ENCODE measurements at regions not wholly inside any gene's neighbourhood (a gene's known extent, or its start where the extent isn't known, plus 50 kb on each side); places are given as distances from the start of the nearest gene placed in this dataset.

DNA sequence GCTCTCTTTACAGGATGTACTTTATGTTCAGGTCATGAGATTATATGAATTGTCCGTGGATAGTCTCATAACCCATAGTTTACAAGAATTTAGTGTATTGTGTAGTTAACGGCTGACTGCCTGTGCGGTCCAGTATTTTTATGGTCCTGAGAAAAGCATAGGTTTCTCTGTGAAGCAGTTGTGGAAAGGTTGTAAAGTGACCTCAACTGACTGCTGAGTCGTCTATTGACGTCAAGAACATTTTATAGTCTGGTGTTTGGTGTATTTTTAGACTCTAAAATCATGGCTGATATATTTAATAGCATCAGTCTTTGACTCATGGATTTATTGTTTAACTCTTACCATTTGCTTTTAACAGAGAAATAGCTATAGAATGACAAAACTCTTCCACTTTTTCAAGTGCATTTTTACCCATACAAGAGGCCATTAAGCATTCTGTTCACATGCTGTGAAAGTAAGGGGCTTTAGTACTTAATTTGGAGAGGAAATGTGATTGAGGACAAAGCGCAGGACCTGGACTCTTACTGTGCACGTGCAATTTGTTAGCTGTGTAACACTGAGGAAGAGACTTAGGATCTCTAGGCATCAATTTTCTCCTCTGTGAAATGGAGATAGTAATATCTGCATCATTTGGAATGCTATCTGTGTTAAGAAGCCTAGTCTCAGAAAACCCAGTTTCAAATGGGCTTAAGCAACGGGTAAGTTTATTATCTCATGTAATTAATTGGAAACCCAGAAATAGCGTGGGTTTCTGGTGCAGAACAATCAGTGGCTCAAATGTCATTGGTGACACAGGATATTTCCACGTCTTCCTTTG is 240.8 kb downstream of the NFKBIZ start:
- intact Hi-C loops (cut with DNase I), result no loop called here
- no peaks in the 10 kb centered on the region for H3K36me3 ChIP-seq
- 34% methylated on average over 10 of the region's 10 CpGs for WGBS
- no peaks in the 10 kb centered on the region for H3K27me3 ChIP-seq (replicated peaks; ENCODE audit: insufficient read depth)
- peak overlapping the region; percentile 12 to 33 for H3K27ac ChIP-seq
- peaks cover 6% of the 10 kb centered on the region for H3K4me1 ChIP-seq (replicated peaks)
- TF ChIP-seq POLR2A (IDR thresholded peaks at IDR 0.05), result no peak
- peak; percentile 67 for TF ChIP-seq POLR2AphosphoS5 (IDR thresholded peaks at IDR 0.05)
- no peaks in the 10 kb centered on the region for H3K9me3 ChIP-seq
- H3K4me3 ChIP-seq, result no peak overlapping the region
- DNase-seq (ENCODE audit: low spot score), result peak; percentile 7

DNA sequence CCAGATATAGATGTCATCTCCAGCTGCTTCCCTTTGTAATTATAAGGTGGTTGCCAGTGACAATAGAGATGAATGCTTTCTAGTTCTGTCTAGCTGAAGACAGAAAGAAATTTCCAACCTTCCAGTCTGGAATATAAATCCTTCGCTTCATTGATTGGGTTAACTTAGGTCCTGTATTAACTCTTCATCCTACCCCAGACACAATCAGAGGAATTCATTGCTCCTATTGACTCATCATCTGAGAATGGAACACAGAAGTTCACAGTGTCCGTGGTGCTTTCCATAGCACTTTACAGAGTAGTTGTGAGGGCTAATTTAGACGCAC is 241.4 kb downstream of the NFKBIZ start:
- Histone ChIP-seq H3K4me3 (no peak overlapping the region), H3K4me1 (replicated peaks) (peaks cover 6% of the 10 kb centered on the region), H3K27me3 (replicated peaks; ENCODE audit: insufficient read depth) (no peaks in the 10 kb centered on the region), H3K9me3 (no peaks in the 10 kb centered on the region), H3K36me3 (no peaks in the 10 kb centered on the region), H3K27ac (peak overlapping the region in 1 of 2 donors; percentile 33)
- intact Hi-C loops (cut with DNase I), result no loop called here
- WGBS, result 61% methylated on average over 3 of the region's 3 CpGs
- no peak for DNase-seq (ENCODE audit: low spot score)
- TF ChIP-seq POLR2A (IDR thresholded peaks at IDR 0.05) (no peak), POLR2AphosphoS5 (IDR thresholded peaks at IDR 0.05) (no peak)
- TF ChIP-seq, protein P1, sequence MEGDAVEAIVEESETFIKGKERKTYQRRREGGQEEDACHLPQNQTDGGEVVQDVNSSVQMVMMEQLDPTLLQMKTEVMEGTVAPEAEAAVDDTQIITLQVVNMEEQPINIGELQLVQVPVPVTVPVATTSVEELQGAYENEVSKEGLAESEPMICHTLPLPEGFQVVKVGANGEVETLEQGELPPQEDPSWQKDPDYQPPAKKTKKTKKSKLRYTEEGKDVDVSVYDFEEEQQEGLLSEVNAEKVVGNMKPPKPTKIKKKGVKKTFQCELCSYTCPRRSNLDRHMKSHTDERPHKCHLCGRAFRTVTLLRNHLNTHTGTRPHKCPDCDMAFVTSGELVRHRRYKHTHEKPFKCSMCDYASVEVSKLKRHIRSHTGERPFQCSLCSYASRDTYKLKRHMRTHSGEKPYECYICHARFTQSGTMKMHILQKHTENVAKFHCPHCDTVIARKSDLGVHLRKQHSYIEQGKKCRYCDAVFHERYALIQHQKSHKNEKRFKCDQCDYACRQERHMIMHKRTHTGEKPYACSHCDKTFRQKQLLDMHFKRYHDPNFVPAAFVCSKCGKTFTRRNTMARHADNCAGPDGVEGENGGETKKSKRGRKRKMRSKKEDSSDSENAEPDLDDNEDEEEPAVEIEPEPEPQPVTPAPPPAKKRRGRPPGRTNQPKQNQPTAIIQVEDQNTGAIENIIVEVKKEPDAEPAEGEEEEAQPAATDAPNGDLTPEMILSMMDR (IDR thresholded peaks at IDR 0.05), result no peak

DNA sequence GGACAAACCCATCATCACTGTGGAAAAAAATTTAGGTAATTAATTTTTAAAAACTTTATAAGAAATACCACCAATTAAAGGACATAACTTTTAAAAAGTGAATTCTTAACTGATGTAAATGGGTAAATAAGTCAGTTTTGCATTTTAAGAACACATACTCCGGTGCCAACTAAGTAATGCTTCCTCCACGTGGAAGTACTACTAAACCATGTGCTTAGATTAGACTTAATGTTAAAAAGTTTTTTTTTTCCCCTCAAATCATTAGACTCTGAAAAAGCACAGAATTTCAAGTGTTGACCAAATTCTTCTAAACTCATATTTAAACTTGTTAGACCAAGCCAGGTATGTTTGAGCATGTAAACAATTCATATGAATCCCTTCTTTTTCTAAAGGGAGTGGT is 242.0 kb downstream of the NFKBIZ start:
- Histone ChIP-seq H3K4me3 (no peak overlapping the region), H3K4me1 (replicated peaks) (peaks cover 6% of the 10 kb centered on the region), H3K9me3 (no peaks in the 10 kb centered on the region), H3K27me3 (replicated peaks; ENCODE audit: insufficient read depth) (no peaks in the 10 kb centered on the region), H3K27ac (no peak overlapping the region), H3K36me3 (no peaks in the 10 kb centered on the region)
- 90% methylated on average over 2 of the region's 2 CpGs for WGBS
- intact Hi-C loops (cut with DNase I), result no loop called here
- TF ChIP-seq POLR2A (IDR thresholded peaks at IDR 0.05), result no peak
- TF ChIP-seq, protein P1 (IDR thresholded peaks at IDR 0.05), result no peak
- no peak for TF ChIP-seq POLR2AphosphoS5 (IDR thresholded peaks at IDR 0.05)
- DNase-seq (ENCODE audit: low spot score), result no peak

DNA sequence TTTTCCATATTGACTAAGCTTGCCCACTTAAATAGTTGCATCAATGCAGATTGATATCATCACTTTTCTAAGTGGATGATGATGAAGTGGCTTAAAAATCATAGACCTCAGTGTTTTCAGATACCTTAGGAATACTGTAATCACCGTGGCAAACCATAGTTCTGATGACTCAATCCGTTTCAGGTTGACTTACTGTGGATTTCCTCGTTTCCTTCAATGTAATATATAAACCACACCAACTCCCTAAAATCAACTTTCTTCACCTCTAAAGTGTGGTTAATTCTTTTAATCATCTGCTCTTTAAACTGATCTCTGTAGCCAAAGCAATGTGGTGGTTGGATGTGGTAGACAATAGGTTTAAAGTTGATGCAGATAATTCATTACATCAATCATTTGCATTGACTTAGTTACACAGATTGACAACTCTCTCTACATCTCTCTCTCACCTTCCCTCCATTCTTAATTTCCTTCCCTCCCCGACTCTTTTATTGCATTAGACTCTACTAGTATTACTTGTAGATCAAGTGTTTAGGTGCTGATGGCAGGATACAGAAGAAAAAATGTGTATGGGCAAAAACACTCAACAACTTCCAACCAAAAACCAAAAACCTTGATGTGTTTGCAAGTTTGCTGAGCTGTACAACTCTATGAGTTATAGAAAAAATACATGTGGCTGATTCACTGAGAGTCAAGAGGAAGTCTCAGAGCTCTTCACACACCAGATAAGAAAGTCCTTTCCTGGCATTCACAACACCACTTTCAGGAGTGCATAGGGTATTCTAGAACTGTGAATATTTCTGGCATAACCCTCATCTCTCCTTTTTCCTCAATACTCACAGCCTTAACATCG is 243.5 kb downstream of the NFKBIZ start:
- Histone ChIP-seq H3K36me3 (no peaks in the 10 kb centered on the region), H3K9me3 (no peaks in the 10 kb centered on the region), H3K4me1 (replicated peaks) (peaks cover 6% of the 10 kb centered on the region), H3K27me3 (replicated peaks; ENCODE audit: insufficient read depth) (no peaks in the 10 kb centered on the region), H3K27ac (no peak overlapping the region), H3K4me3 (no peak overlapping the region)
- no peak for DNase-seq (ENCODE audit: low spot score)
- WGBS, result 90% methylated on average over 5 of the region's 5 CpGs
- intact Hi-C loops (cut with DNase I), result no loop called here
- TF ChIP-seq POLR2AphosphoS5 (IDR thresholded peaks at IDR 0.05) (no peak), POLR2A (IDR thresholded peaks at IDR 0.05) (no peak)
- TF ChIP-seq, protein P1 (IDR thresholded peaks at IDR 0.05), result no peak

DNA sequence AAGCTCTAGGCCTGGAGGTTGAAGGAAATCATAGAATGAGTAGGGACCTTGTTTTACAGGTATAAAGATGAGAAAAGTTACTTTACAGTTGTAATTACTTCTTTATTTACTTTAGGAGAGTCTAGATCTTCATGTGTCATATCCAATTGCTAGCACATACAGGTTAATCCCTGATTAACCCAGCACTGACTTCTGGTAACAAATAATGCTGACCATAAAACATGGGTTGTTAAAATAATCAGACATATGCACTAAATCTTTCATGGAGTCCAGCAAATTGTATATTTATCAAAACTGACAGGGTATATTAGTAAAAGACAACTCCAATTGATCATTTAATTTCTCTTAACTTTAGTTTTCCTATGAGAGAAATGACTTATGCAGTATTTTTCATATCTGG is 245.2 kb downstream of the NFKBIZ start:
- TF ChIP-seq, protein P1 (IDR thresholded peaks at IDR 0.05), result no peak
- TF ChIP-seq POLR2A (IDR thresholded peaks at IDR 0.05) (no peak), POLR2AphosphoS5 (IDR thresholded peaks at IDR 0.05) (no peak)
- intact Hi-C loops (cut with DNase I), result no loop called here
- Histone ChIP-seq H3K4me1 (replicated peaks) (peaks cover 6% of the 10 kb centered on the region), H3K9me3 (no peaks in the 10 kb centered on the region), H3K27ac (no peak overlapping the region), H3K27me3 (replicated peaks; ENCODE audit: insufficient read depth) (no peaks in the 10 kb centered on the region), H3K4me3 (no peak overlapping the region), H3K36me3 (no peaks in the 10 kb centered on the region)
- DNase-seq (ENCODE audit: low spot score), result no peak
